K562 (cell line): ENCODE measurements at regions not wholly inside any gene's neighbourhood (a gene's known extent, or its start where the extent isn't known, plus 50 kb on each side); places are given as distances from the start of the nearest gene placed in this dataset.

Experiments
- ATAC-seq: fragments of 200-7000 bp; cut with Tn5 transposase; 3 replicates; pipeline ENCODE4 v1.9.1; 2020; ENCODE audit warnings: moderate library complexity
- BruUV-seq: library from RNA; stranded (reverse); fragments of 400-500 nt; replicated peaks from 2 replicates; lab custom pipeline; 2021; lab: Mats Ljungman, UMichigan
- CTCF ChIA-PET: fragments of 300-600 bp; formaldehyde crosslinking; extraction: SDS; loops from one replicate; lab custom pipeline; 2021; ENCODE audit warnings: low intra/inter-chr PET ratio; lab: Yijun Ruan, JAX
- POLR2A ChIA-PET: fragments of 300-600, 350-650 bp; sonication (Branson Sonifier 250); formaldehyde crosslinking; extraction: SDS; loops from one replicate; lab custom pipeline; 2021; ENCODE audit warnings: antibody characterized with exemption, inconsistent platforms; lab: Yijun Ruan, JAX
- DNase-seq, 4 experiments: peaks; one replicate each; pipeline versions ENCODE4 v3.0.0 to v3.0.0-alpha.2; 2011 to 2018; ENCODE audit warnings: low spot score in 3 of 4, mixed read lengths in 3 of 4; ENCODE audit errors: extremely low read depth in 1 of 4
- FAIRE-seq: peaks from 2 replicates; lab custom pipeline; 2011; peaks lifted over from hg19 to GRCh38; lab: Jason Lieb, UNC
- H2AFZ ChIP-seq: 2 replicates; pipeline ENCODE4 v1.6.0; 2011; ENCODE audit warnings: low read depth, low read length, control low read depth, inconsistent platforms
- H3K27ac ChIP-seq: fragments of 200-600 bp; 3 replicates; pipeline ENCODE4 v1.8.0; 2011; ENCODE audit warnings: low read depth, mild to moderate bottlenecking, control low read depth, inconsistent platforms, low read length, moderate library complexity, mixed read lengths; ENCODE audit errors: extremely low read depth
- H3K27me3 ChIP-seq, 2 experiments: fragments of 300-600 bp in 1 of 2; 2 replicates in 1 of 2; 3 replicates in 1 of 2; pipeline versions ENCODE4 v1.6.0 to v1.8.0; 2011; ENCODE audit warnings: inconsistent platforms in 2 of 2, low read length in 2 of 2, mild to moderate bottlenecking in 1 of 2, mixed read lengths in 1 of 2, moderate library complexity in 1 of 2; ENCODE audit not compliant: control insufficient read depth in 2 of 2, insufficient read depth in 2 of 2
- H3K36me3 ChIP-seq: fragments of 300-600 bp; 3 replicates; pipeline ENCODE4 v1.8.0; 2011; ENCODE audit warnings: mild to moderate bottlenecking, low read length, inconsistent platforms; ENCODE audit not compliant: control insufficient read depth, insufficient read depth
- H3K4me1 ChIP-seq, 2 experiments: fragments of 200-600 bp in 1 of 2; replicated peaks in 1 of 2; 2 replicates in 1 of 2; 3 replicates in 1 of 2; pipeline versions ENCODE4 v1.5.1 to v1.8.0; 2011; ENCODE audit warnings: inconsistent platforms in 2 of 2, low read length in 2 of 2, mild to moderate bottlenecking in 1 of 2, mixed read lengths in 1 of 2, moderate library complexity in 1 of 2; ENCODE audit not compliant: control insufficient read depth in 2 of 2, insufficient read depth in 2 of 2
- H3K4me2 ChIP-seq: 2 replicates; pipeline ENCODE4 v1.6.1; 2011; ENCODE audit warnings: low read length, control low read depth, inconsistent platforms, mixed read lengths; ENCODE audit not compliant: insufficient read depth
- H3K4me3 ChIP-seq: fragments of 200-600 bp; sonication (generic), shearing (Covaris generic); 2 replicates; pipeline ENCODE4 v1.5.1; 2016; ENCODE audit warnings: control low read depth, inconsistent platforms
- H3K79me2 ChIP-seq: fragments of 200-600 bp; 3 replicates; pipeline ENCODE4 v1.8.0; 2011; ENCODE audit warnings: low read length, inconsistent platforms; ENCODE audit not compliant: control insufficient read depth, insufficient read depth
- H3K9ac ChIP-seq, 2 experiments: 2 replicates each; pipeline versions ENCODE4 v1.6.0 to v1.6.1; 2011; ENCODE audit warnings: low read depth in 2 of 2, low read length in 2 of 2, control low read depth in 1 of 2, inconsistent platforms in 1 of 2, mild to moderate bottlenecking in 1 of 2, mixed read lengths in 1 of 2; ENCODE audit not compliant: insufficient read depth in 1 of 2
- H3K9me1 ChIP-seq: one replicate; pipeline ENCODE4 v1.6.0; 2011; ENCODE audit warnings: inconsistent platforms, mild to moderate bottlenecking, low read length, moderate library complexity; ENCODE audit not compliant: control insufficient read depth, insufficient read depth
- H3K9me3 ChIP-seq: replicated peaks from 2 replicates; pipeline ENCODE4 v1.5.1; 2011; ENCODE audit warnings: low read depth, low read length, inconsistent platforms; ENCODE audit not compliant: control insufficient read depth, insufficient read depth
- H4K20me1 ChIP-seq: replicated peaks from 2 replicates; pipeline ENCODE4 v1.6.1; 2011; ENCODE audit warnings: low read length, inconsistent platforms, mixed read lengths; ENCODE audit not compliant: control insufficient read depth, insufficient read depth
- ARHGAP35 ChIP-seq: fragments of 450-650 bp; IDR thresholded peaks from 2 replicates; pipeline ENCODE4 v1.6.1; 2018; ENCODE audit not compliant: partially characterized antibody
- BACH1 ChIP-seq: fragments of 200-800 bp; sonication (Bioruptor generic); IDR thresholded peaks from 2 replicates; pipeline ENCODE4 v1.6.1; 2016; ENCODE audit warnings: missing genetic modification characterization, missing compliant biosample characterization
- CBFA2T3 ChIP-seq: fragments of 450-650 bp; IDR thresholded peaks from 2 replicates; pipeline ENCODE4 v1.6.1; 2017
- KHSRP ChIP-seq: fragments of 450-650 bp; IDR thresholded peaks from 2 replicates; pipeline ENCODE4 v1.6.1; 2017
- KLF10 ChIP-seq: fragments of 250-450 bp; sonication (Bioruptor Pico); IDR thresholded peaks from 2 replicates; pipeline ENCODE4 v1.6.1; 2021; ENCODE audit warnings: matching md5 sums
- MAFG ChIP-seq: fragments of 450-650 bp; conservative IDR thresholded peaks from 2 replicates; pipeline ENCODE4 v1.6.1; 2016; ENCODE audit warnings: missing genetic modification characterization, missing compliant biosample characterization
- NFE2 ChIP-seq: IDR thresholded peaks from 2 replicates; pipeline ENCODE4 v1.6.1; 2014; ENCODE audit warnings: antibody characterized with exemption, low read depth
- NFE2L1 ChIP-seq: fragments of 450-650 bp; IDR thresholded peaks from 2 replicates; pipeline ENCODE4 v1.6.1; 2016; ENCODE audit warnings: missing genetic modification characterization, low read depth, mild to moderate bottlenecking, missing compliant biosample characterization, moderate library complexity, borderline replicate concordance
- POLR2G ChIP-seq: fragments of 200-400 bp; formaldehyde crosslinking; IDR thresholded peaks from 2 replicates; pipeline ENCODE4 v1.6.1; 2017; ENCODE audit warnings: low read depth, mild to moderate bottlenecking, antibody characterized with exemption, low read length, moderate library complexity
- TFE3 ChIP-seq: fragments of 450-650 bp; formaldehyde crosslinking; IDR thresholded peaks from 2 replicates; pipeline ENCODE4 v1.4.0; 2020; ENCODE audit warnings: mild to moderate bottlenecking, mixed read lengths
- TGIF2 ChIP-seq: sonication (generic); formaldehyde crosslinking; IDR thresholded peaks from 2 replicates; pipeline ENCODE4 v1.8.1; 2022; ENCODE audit warnings: mild to moderate bottlenecking, missing genetic modification reagents, moderate library complexity
- ZNF316 ChIP-seq: fragments of 450-650 bp; IDR thresholded peaks from 2 replicates; pipeline ENCODE4 v1.6.1; 2016
- WGBS: fragments of 100-300 bp; shearing (Covaris generic); methylation state at CpG from one replicate; pipeline ENCODE4 v1.1.6; 2016; ENCODE audit warnings: low coverage, mixed read lengths; ENCODE audit not compliant: insufficient coverage; ENCODE audit errors: missing lambda C conversion rate; 5-methylcytosine and 5-hydroxymethylcytosine counted together
- in situ Hi-C: fragments of 300-500 bp; cut with MboI; formaldehyde crosslinking; loops from 4 replicates; pipeline ENCODE4 v1.15.0; 2018; ENCODE audit warnings: inconsistent platforms, mixed read lengths
- intact Hi-C: fragments of 100-400 bp; cut with micrococcal nuclease; formaldehyde crosslinking; loops from 2 replicates; pipeline ENCODE4 v1.14.2; 2022
- TF ChIP-seq, protein P1 (sequence below), 2 experiments: fragments of 250-450 bp in 1 of 2; fragments of 450-650 bp in 1 of 2; sonication (Bioruptor Pico) in 1 of 2; IDR thresholded peaks; 2 replicates each; pipeline versions ENCODE4 v1.6.1 to v1.8.0; 2016 to 2021; ENCODE audit warnings: mild to moderate bottlenecking in 2 of 2, moderate library complexity in 2 of 2, missing compliant biosample characterization in 1 of 2, missing genetic modification characterization in 1 of 2

- 0% methylated on average over 2 of the region's 2 CpGs for WGBS
- H3K4me2 ChIP-seq: no peak overlapping the region
- no TSS peak for BruUV-seq
- H3K79me2 ChIP-seq: no peaks in the 10 kb centered on the region
- intact Hi-C loops: no loop called here
- DNase-seq (peak in 2 of 4 experiments; percentile 5 to 25), FAIRE-seq (no peak), ATAC-seq (peak; percentile 63)
- no peaks in the 10 kb centered on the region for H3K27me3 ChIP-seq
- H3K9me1 ChIP-seq: no peaks in the 10 kb centered on the region
- no peak overlapping the region for H3K27ac ChIP-seq
- no peaks in the 10 kb centered on the region for H3K9me3 ChIP-seq
- no peaks in the 10 kb centered on the region for H3K4me1 ChIP-seq
- H4K20me1 ChIP-seq: no peaks in the 10 kb centered on the region
- ChIA-PET CTCF (no interaction called here), POLR2A (no interaction called here)
- H3K36me3 ChIP-seq: no peaks in the 10 kb centered on the region
- no peak overlapping the region for H3K9ac ChIP-seq
- in situ Hi-C loops: no loop called here
- H3K4me3 ChIP-seq: no peak overlapping the region
- peak; percentile 40 for TF ChIP-seq CBFA2T3
- no peak for TF ChIP-seq ARHGAP35
- peak overlapping the region; percentile 45; the same call in 1 of the 2 replicates for H2AFZ ChIP-seq
Measured at GRCh38 chrX:147848543-147849443, 62.9 kb upstream of the FMR1 start.

- ATAC-seq: no peak
- peak in 1 of 4 experiments; percentile 5 for DNase-seq
- H3K9ac ChIP-seq: no peak overlapping the region
- no peak for FAIRE-seq
- H3K4me1 ChIP-seq: no peaks in the 10 kb centered on the region
- H3K4me3 ChIP-seq: no peak overlapping the region
- no peaks in the 10 kb centered on the region for H3K9me3 ChIP-seq
- no peaks in the 10 kb centered on the region for H3K79me2 ChIP-seq
- ChIA-PET CTCF (no interaction called here), POLR2A (no interaction called here)
- H4K20me1 ChIP-seq: no peaks in the 10 kb centered on the region
- no peak overlapping the region; the same call in 1 of the 2 replicates for H3K4me2 ChIP-seq
- intact Hi-C loops (no loop called here), in situ Hi-C loops (no loop called here)
- H2AFZ ChIP-seq: no peak overlapping the region
- BruUV-seq: no TSS peak
- 3% methylated on average over 3 of the region's 3 CpGs for WGBS
- H3K36me3 ChIP-seq: no peaks in the 10 kb centered on the region
- H3K27me3 ChIP-seq: no peaks in the 10 kb centered on the region
- H3K9me1 ChIP-seq: no peaks in the 10 kb centered on the region
- H3K27ac ChIP-seq: no peak overlapping the region
- TF ChIP-seq MAFG (peak; percentile 91), KHSRP (no peak), KLF10 (CRISPR knock-in tag) (no peak), NFE2 (peak; percentile 55; the same call in 1 of the 2 replicates), BACH1 (peak; percentile 69), TFE3 (CRISPR knock-in tag) (no peak), TGIF2 (CRISPR knock-in tag) (no peak), ZNF316 (peak; percentile 90), POLR2G (no peak), NFE2L1 (peak; percentile 79)
- TF ChIP-seq, protein P1, sequence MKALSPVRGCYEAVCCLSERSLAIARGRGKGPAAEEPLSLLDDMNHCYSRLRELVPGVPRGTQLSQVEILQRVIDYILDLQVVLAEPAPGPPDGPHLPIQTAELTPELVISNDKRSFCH (CRISPR knock-in tag; IDR thresholded peaks at IDR 0.05): no peak
- TF ChIP-seq, protein P1 (tag; IDR thresholded peaks at IDR 0.05): no peak
Measured at GRCh38 chrX:147850875-147851274, 60.8 kb upstream of the FMR1 start.
